Left ventricle myocardium superior (tissue), 1 donor: ENCODE measurements at regions not wholly inside any gene's neighbourhood (a gene's known extent, or its start where the extent isn't known, plus 50 kb on each side); places are given as distances from the start of the nearest gene placed in this dataset.

ENCODE experiments used
- ATAC-seq: fragments of 200-7000 bp; cut with Tn5 transposase; one replicate; pipeline ENCODE4 v1.9.1; 2020; ENCODE audit warnings: mild to moderate bottlenecking, moderate library complexity
- DNase-seq: peaks from one replicate; pipeline ENCODE4 v3.0.0-alpha.2; 2020
- intact Hi-C: fragments of 100-400 bp; cut with micrococcal nuclease; formaldehyde crosslinking; loops from one replicate; pipeline ENCODE4 v1.11.0; 2022
- donor health status: DM: no; HTN: yes; CAD: no; lungs with severe emphysema.

- ATAC-seq: no peak
- intact Hi-C loops: no loop called here
- DNase-seq: no peak
Observed at GRCh38 chr2:139160836-139161235, 380.6 kb upstream of the NXPH2 start.

- DNase-seq (no peak), ATAC-seq (no peak)
- intact Hi-C loops: no loop called here
Observed at GRCh38 chr2:139159177-139159576, 379.0 kb upstream of the NXPH2 start.

- intact Hi-C loops: no loop called here
- no peak for ATAC-seq
- DNase-seq: no peak
Observed at GRCh38 chr2:139156730-139157129, 376.5 kb upstream of the NXPH2 start.

- intact Hi-C loops: no loop called here
- ATAC-seq (no peak), DNase-seq (no peak)
Observed at GRCh38 chr2:139155991-139156390, 375.8 kb upstream of the NXPH2 start.

GRCh38 chr2:139142252-139142880 lies 362.2 kb upstream of the NXPH2 start:
- DNase-seq (no peak), ATAC-seq (no peak)
- intact Hi-C loops: no loop called here

- intact Hi-C loops: no loop called here
- DNase-seq (no peak), ATAC-seq (no peak)
Observed at GRCh38 chr2:139124271-139124670, 344.1 kb upstream of the NXPH2 start.

- intact Hi-C loops: no loop called here
- no peak for ATAC-seq
Observed at GRCh38 chr2:139123795-139124194, 343.6 kb upstream of the NXPH2 start.

GRCh38 chr2:139122711-139123158 lies 342.5 kb upstream of the NXPH2 start:
- DNase-seq: no peak
- intact Hi-C loops: no loop called here
- no peak for ATAC-seq

More at GRCh38 chr2:139123795-139124194, 343.6 kb upstream of the NXPH2 start:
- no peak for DNase-seq

GRCh38 chr2:139099721-139100120 lies 319.5 kb upstream of the NXPH2 start:
- ATAC-seq: no peak

GRCh38 chr2:139098961-139099360 lies 318.8 kb upstream of the NXPH2 start:
- DNase-seq (no peak), ATAC-seq (no peak)
- intact Hi-C loops: no loop called here

More at GRCh38 chr2:139099721-139100120, 319.5 kb upstream of the NXPH2 start:
- intact Hi-C loops: no loop called here
- no peak for DNase-seq

GRCh38 chr2:139083121-139083520 lies 302.9 kb upstream of the NXPH2 start:
- DNase-seq (no peak), ATAC-seq (no peak)
- intact Hi-C loops: no loop called here

GRCh38 chr2:139080244-139080643 lies 300.1 kb upstream of the NXPH2 start:
- no peak for ATAC-seq
- intact Hi-C loops: no loop called here
- DNase-seq: no peak

GRCh38 chr2:139079311-139079710 lies 299.1 kb upstream of the NXPH2 start:
- DNase-seq: no peak
- no peak for ATAC-seq

GRCh38 chr2:139078376-139078775 lies 298.2 kb upstream of the NXPH2 start:
- ATAC-seq: no peak
- intact Hi-C loops: no loop called here
- DNase-seq: no peak

More at GRCh38 chr2:139079311-139079710, 299.1 kb upstream of the NXPH2 start:
- intact Hi-C loops: no loop called here

GRCh38 chr2:139077099-139077737 lies 297.0 kb upstream of the NXPH2 start:
- ATAC-seq: no peak
- no peak for DNase-seq
- intact Hi-C loops: no loop called here

GRCh38 chr2:139067874-139068273 lies 287.7 kb upstream of the NXPH2 start:
- ATAC-seq (no peak), DNase-seq (no peak)
- intact Hi-C loops: no loop called here

- intact Hi-C loops: no loop called here
- ATAC-seq (no peak), DNase-seq (no peak)
Observed at GRCh38 chr2:139067072-139067471, 286.9 kb upstream of the NXPH2 start.

- intact Hi-C loops: no loop called here
- no peak for ATAC-seq
- no peak for DNase-seq
Observed at GRCh38 chr2:139064159-139064558, 284.0 kb upstream of the NXPH2 start.

GRCh38 chr2:139059617-139060016 lies 279.4 kb upstream of the NXPH2 start:
- intact Hi-C loops: no loop called here
- no peak for DNase-seq
- no peak for ATAC-seq

GRCh38 chr2:139055202-139055601 lies 275.0 kb upstream of the NXPH2 start:
- intact Hi-C loops: no loop called here
- no peak for DNase-seq
- ATAC-seq: no peak

- ATAC-seq: no peak
- DNase-seq: no peak
- intact Hi-C loops: no loop called here
Observed at GRCh38 chr2:139048017-139048416, 267.8 kb upstream of the NXPH2 start.
